ENCODE measurements at regions not wholly inside any gene's neighbourhood (a gene's known extent, or its start where the extent isn't known, plus 50 kb on each side); places are given as distances from the start of the nearest gene placed in this dataset.

DNA sequence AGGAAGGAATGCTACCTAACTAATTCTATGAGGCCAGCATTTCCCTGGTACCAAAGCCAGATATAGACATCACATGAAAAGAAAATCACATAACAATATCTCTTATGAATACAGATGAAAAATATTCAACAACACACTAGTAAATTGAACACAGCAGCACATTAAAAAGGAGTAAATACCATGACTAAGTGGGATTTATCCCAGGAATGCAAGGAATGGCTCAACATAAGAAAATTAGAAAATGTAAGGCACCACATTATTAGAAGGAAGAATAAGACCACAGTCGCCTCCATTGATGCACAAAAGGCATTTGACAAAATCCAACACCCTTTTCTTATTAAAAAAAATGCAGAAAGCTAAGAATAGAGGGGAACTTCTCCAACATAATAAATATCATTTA is 133.9 kb downstream of the TTC32 start:
- ChIA-PET POLR2A (no interaction called here), CTCF (ENCODE audit: low intra/inter-chr PET ratio, low total read pairs) (no interaction called here)
- H3K9ac ChIP-seq (ENCODE audit: insufficient read depth, low read depth, low read length): no peak overlapping the region
- TF ChIP-seq SETDB1 (CRISPR knock-in tag; IDR thresholded peaks at IDR 0.05; ENCODE audit: borderline replicate concordance) (no peak), RXRB (CRISPR knock-in tag; IDR thresholded peaks at IDR 0.05; ENCODE audit: borderline replicate concordance) (no peak), HNRNPK (IDR thresholded peaks at IDR 0.05; ENCODE audit: low read depth, low read length, poor library complexity, severe bottlenecking) (no peak), ZNF761 (CRISPR knock-in tag; conservative IDR thresholded peaks at IDR 0.05) (no peak), BHLHE40 (IDR thresholded peaks at IDR 0.05; ENCODE audit: low read length) (no peak)
- DNase-seq (ENCODE audit: low spot score) (no peak), FAIRE-seq (no peak), ATAC-seq (no peak)
- no peaks in the 10 kb centered on the region for H4K20me1 ChIP-seq (ENCODE audit: insufficient read depth, low read length)
- in situ Hi-C loops (cut with HindIII; ENCODE audit: extremely low pct_ligation_motif_present, low pct_unique_long_range_greater_than_20kb) (no loop called here), intact Hi-C loops (cut with micrococcal nuclease; ENCODE audit: unreplicated experiment) (no loop called here)
- no peaks in the 10 kb centered on the region for H3K79me2 ChIP-seq (ENCODE audit: insufficient read depth, low read length)
- no peaks in the 10 kb centered on the region for H3K4me1 ChIP-seq (ENCODE audit: insufficient read depth, low read length)
- no peak overlapping the region for H2AFZ ChIP-seq (ENCODE audit: low read length)
- no peaks in the 10 kb centered on the region for H3K36me3 ChIP-seq (replicated peaks in 1 of 2; ENCODE audit: control insufficient read depth in 1 of 2, insufficient read depth in 2 of 2, low read length in 2 of 2)
- no peaks in the 10 kb centered on the region for H3K9me3 ChIP-seq (ENCODE audit: low read length)
- BruUV-seq (replicated peaks): no TSS peak
- no peak overlapping the region for H3K27ac ChIP-seq (ENCODE audit: extremely low read length, insufficient read depth, low read length)
- H3K4me2 ChIP-seq (ENCODE audit: low read depth, low read length): no peak overlapping the region
- WGBS (ENCODE audit: low lambda C conversion rate): 6% methylated on average over 1 of the region's 1 CpG
- H3K27me3 ChIP-seq (ENCODE audit: control insufficient read depth in 1 of 2, insufficient read depth in 2 of 2, low read length in 2 of 2): no peaks in the 10 kb centered on the region
- H3K4me3 ChIP-seq (replicated peaks in 1 of 3; ENCODE audit: insufficient read depth in 1 of 3, low read depth in 2 of 3, low read length in 3 of 3): no peak overlapping the region

DNA sequence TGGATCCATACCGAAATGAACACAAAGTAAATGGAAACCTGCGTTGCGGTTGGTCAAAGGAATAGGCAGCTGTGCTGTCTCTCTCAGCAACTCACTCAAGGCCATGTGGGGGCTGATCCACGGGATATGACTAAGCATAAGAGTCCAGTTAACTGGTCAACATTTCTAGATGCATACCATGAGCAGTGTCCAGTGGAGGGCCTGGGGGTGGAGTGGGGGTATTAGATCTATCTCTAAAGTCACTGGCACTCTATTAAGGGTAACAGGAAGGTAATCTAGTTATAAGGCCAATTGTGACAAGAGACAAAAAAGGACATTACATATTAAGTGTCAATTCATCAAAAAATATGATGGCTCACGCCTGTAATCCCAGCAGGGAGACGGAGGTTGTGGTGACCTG is 136.8 kb downstream of the TTC32 start:
- BruUV-seq (replicated peaks): no TSS peak
- Histone ChIP-seq H3K4me2 (ENCODE audit: low read depth, low read length) (no peak overlapping the region), H3K4me1 (ENCODE audit: insufficient read depth, low read length) (no peaks in the 10 kb centered on the region), H3K27ac (ENCODE audit: extremely low read length, insufficient read depth, low read length) (no peak overlapping the region), H3K9ac (ENCODE audit: insufficient read depth, low read depth, low read length) (no peak overlapping the region), H2AFZ (ENCODE audit: low read length) (no peak overlapping the region), H3K27me3 (ENCODE audit: control insufficient read depth in 1 of 2, insufficient read depth in 2 of 2, low read length in 2 of 2) (no peaks in the 10 kb centered on the region), H4K20me1 (ENCODE audit: insufficient read depth, low read length) (no peaks in the 10 kb centered on the region), H3K4me3 (replicated peaks in 1 of 3; ENCODE audit: insufficient read depth in 1 of 3, low read depth in 2 of 3, low read length in 3 of 3) (no peak overlapping the region), H3K9me3 (ENCODE audit: low read length) (no peaks in the 10 kb centered on the region), H3K36me3 (replicated peaks in 1 of 2; ENCODE audit: control insufficient read depth in 1 of 2, insufficient read depth in 2 of 2, low read length in 2 of 2) (no peaks in the 10 kb centered on the region), H3K79me2 (ENCODE audit: insufficient read depth, low read length) (no peaks in the 10 kb centered on the region)
- peak; percentile 52 for FAIRE-seq
- peak; percentile 30 for DNase-seq (ENCODE audit: low spot score)
- ChIA-PET POLR2A (no interaction called here), CTCF (ENCODE audit: low intra/inter-chr PET ratio, low total read pairs) (no interaction called here)
- TF ChIP-seq U2AF2 (IDR thresholded peaks at IDR 0.05; ENCODE audit: low read depth, low read length) (no peak), ZKSCAN5 (CRISPR knock-in tag; IDR thresholded peaks at IDR 0.05) (no peak), MAFF (IDR thresholded peaks at IDR 0.05; ENCODE audit: low read depth, low read length) (peak; percentile 64; the same call in 1 of the 2 replicates), FOSL2 (CRISPR knock-in tag; IDR thresholded peaks at IDR 0.05) (0 out of 2 replicates have a peak, but pooled peaks have one; percentile 27), MAFK (conservative IDR thresholded peaks at IDR 0.05 in 1 of 2, IDR thresholded peaks at IDR 0.05 in 1 of 2; ENCODE audit: low read length in 2 of 2) (peak; percentile 61 to 75; a peak in 3 of 4 replicates), ZNF644 (CRISPR knock-in tag; IDR thresholded peaks at IDR 0.05; ENCODE audit: low read depth) (0 out of 2 replicates have a peak, but pooled peaks have one; percentile 34), EZH2 (conservative IDR thresholded peaks at IDR 0.05; ENCODE audit: low read depth, low read length) (no peak)
- intact Hi-C loops (cut with micrococcal nuclease; ENCODE audit: unreplicated experiment): no loop called here
- whole genome bisulfite sequencing (ENCODE audit: low lambda C conversion rate): 35% methylated on average over 6 of the region's 6 CpGs
- ATAC-seq: peak; percentile 73; the same call in 2 of the 3 replicates
- in situ Hi-C loops (cut with HindIII; ENCODE audit: extremely low pct_ligation_motif_present, low pct_unique_long_range_greater_than_20kb): no loop called here

All from HepG2 (cell line).